ENCODE measurements at regions not wholly inside any gene's neighbourhood (a gene's known extent, or its start where the extent isn't known, plus 50 kb on each side); places are given as distances from the start of the nearest gene placed in this dataset.
A peak's percentile ranks its signal among the peaks of the same experiment; 100 is the strongest.

DNA sequence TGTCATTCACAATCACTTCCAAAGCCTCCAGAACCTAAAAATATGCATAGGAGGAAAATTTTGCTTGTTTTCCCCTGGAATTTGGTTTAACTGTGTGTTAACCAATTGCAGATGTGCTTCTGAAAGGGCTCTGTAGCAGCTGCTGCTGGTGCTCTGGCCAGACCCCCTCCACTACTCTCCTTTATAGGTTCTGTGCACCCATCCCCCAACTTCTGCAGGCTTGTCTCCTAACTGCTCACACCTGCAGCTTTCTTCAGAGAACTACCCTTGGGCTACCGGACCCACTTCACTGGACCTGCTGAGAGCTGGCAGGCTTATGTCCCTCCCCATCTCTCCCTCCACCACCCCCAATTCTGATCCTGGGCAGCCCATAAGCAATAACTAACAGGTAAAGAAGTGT lies 662.1 kb upstream of the DIPK2B start:
- TF ChIP-seq, protein P1, sequence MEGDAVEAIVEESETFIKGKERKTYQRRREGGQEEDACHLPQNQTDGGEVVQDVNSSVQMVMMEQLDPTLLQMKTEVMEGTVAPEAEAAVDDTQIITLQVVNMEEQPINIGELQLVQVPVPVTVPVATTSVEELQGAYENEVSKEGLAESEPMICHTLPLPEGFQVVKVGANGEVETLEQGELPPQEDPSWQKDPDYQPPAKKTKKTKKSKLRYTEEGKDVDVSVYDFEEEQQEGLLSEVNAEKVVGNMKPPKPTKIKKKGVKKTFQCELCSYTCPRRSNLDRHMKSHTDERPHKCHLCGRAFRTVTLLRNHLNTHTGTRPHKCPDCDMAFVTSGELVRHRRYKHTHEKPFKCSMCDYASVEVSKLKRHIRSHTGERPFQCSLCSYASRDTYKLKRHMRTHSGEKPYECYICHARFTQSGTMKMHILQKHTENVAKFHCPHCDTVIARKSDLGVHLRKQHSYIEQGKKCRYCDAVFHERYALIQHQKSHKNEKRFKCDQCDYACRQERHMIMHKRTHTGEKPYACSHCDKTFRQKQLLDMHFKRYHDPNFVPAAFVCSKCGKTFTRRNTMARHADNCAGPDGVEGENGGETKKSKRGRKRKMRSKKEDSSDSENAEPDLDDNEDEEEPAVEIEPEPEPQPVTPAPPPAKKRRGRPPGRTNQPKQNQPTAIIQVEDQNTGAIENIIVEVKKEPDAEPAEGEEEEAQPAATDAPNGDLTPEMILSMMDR (IDR thresholded peaks at IDR 0.05), result no peak
- Mint-ChIP-seq H3K4me1 (ENCODE audit: low read depth) (no peaks in the 10 kb centered on the region), H3K4me3 (no peak overlapping the region), H3K27ac (no peak overlapping the region), H3K36me3 (ENCODE audit: low read depth) (no peaks in the 10 kb centered on the region), H3K27me3 (ENCODE audit: insufficient read depth) (peaks cover 8% of the 10 kb centered on the region), H3K9me3 (no peaks in the 10 kb centered on the region)
- DNase-seq, result no peak

DNA sequence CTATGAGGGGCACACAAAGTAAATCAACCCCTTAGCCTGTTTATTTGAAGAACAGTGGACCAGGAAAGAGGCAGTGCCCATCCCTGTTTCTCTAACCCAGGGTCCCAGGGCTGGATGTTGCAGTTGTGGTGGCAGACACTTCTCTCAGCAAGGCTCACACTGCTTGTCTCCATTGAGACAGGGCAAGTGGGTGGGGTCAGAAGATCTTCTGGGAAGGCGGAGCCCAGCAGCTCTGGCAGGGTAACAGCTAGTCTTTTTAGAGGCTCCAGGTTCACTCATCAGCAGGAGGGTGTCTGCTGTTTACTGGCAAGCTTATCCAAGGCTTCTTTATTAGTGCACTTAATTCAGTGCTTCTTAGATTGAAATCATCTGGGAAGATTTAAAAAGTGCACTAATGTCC lies 659.8 kb upstream of the DIPK2B start:
- no peak for DNase-seq
- Mint-ChIP-seq H3K4me1 (ENCODE audit: low read depth) (no peaks in the 10 kb centered on the region), H3K4me3 (no peak overlapping the region), H3K27ac (no peak overlapping the region), H3K27me3 (ENCODE audit: insufficient read depth) (peaks cover 7% of the 10 kb centered on the region; the same call in 1 of the 2 replicates), H3K36me3 (ENCODE audit: low read depth) (no peaks in the 10 kb centered on the region), H3K9me3 (no peaks in the 10 kb centered on the region)
- TF ChIP-seq, protein P1 (IDR thresholded peaks at IDR 0.05), result no peak

DNA sequence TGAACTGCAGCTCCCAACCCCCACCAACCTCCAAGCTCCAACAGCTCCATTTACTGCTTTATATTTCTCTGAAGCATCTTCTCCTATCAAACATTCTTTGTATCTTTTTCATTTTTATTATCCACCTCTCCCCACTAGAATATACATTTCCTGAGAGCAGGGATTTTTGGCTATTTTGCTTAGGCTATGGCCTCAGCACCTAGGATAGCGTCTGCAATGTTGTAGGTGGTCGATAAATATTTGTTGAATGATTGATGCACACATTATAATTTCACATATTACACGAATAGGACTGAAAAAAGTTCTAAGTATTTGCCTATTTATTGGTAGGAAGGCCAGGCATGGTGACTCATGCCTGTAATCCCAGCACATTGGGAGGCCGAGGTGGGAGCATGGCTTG lies 658.7 kb upstream of the DIPK2B start:
- H3K9me3 Mint-ChIP-seq, result no peaks in the 10 kb centered on the region
- TF ChIP-seq, protein P1 (IDR thresholded peaks at IDR 0.05), result no peak
- 0 out of 2 replicates have a peak, but pooled peaks cover 2% of the 10 kb centered on the region for H3K36me3 Mint-ChIP-seq (ENCODE audit: low read depth)
- peaks cover 4% of the 10 kb centered on the region; the same call in 1 of the 2 replicates for H3K4me1 Mint-ChIP-seq (ENCODE audit: low read depth)
- H3K27ac Mint-ChIP-seq, result no peak overlapping the region
- DNase-seq, result no peak
- H3K4me3 Mint-ChIP-seq, result no peak overlapping the region
- peaks cover 7% of the 10 kb centered on the region; the same call in 1 of the 2 replicates for H3K27me3 Mint-ChIP-seq (ENCODE audit: insufficient read depth)

DNA sequence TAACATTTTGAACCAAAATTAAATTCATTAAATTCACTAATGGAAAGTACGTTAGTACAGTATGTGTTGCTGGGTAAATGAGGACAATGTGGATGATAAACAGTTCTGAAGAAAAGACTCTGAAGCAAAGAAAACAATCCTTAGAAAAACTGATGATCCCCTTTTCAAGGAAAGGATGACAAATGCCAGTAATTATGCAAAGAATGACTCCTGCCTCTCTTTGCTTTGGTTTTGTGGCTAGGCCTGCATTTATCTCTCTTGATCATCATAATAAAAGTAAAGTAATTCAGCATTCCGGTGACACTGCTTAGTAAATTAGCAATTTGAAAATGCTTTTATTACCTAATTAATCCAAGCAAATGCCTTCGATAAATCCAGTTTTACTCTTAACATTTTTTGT lies 652.2 kb upstream of the DIPK2B start:
- H3K27ac Mint-ChIP-seq, result peak overlapping the region; percentile 55
- peak; percentile 55 for DNase-seq
- TF ChIP-seq, protein P1 (IDR thresholded peaks at IDR 0.05), result no peak

DNA sequence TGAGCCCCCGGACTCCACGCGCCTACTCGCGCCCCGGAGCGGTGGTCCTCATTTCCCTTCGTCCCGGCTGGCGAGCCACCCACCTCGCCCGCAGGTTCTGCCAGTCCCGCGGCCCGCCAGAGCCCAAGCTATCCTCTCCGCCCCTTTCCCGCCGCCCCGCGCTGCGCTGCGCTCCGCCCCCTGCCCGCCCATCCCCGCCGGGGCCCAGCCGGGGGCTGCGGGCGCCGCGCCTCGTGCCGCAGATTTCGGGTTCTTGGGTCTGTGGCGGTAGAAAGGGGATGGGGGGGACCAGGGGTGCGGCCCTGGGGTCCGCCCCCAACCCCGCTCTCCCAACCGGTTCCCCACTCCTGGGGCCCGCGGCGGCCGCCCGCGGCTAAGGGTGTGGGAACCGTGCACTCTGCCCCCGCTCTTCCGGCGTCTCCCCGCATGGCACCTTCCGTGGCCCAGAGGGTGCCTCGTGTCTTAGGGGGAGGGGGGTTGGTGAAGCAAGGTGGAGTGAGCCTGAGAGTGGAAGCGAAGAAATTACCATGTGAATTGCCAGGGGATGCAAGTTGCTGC lies 650.8 kb upstream of the DIPK2B start:
- Mint-ChIP-seq H3K27me3 (ENCODE audit: insufficient read depth) (peaks cover 2% of the 10 kb centered on the region; the same call in 1 of the 2 replicates), H3K27ac (peak overlapping the region; percentile 56; the same call in 1 of the 2 replicates), H3K4me3 (peak overlapping the region; percentile 100), H3K4me1 (ENCODE audit: low read depth) (peaks cover 43% of the 10 kb centered on the region), H3K9me3 (no peaks in the 10 kb centered on the region), H3K36me3 (ENCODE audit: low read depth) (peaks cover 30% of the 10 kb centered on the region)
- DNase-seq, result no peak
- TF ChIP-seq, protein P1 (IDR thresholded peaks at IDR 0.05), result no peak

More for the DNA sequence above, 652.2 kb upstream of the DIPK2B start:
- H3K4me3 Mint-ChIP-seq, result peak overlapping the region; percentile 53
- peaks cover 28% of the 10 kb centered on the region for H3K36me3 Mint-ChIP-seq (ENCODE audit: low read depth)
- H3K9me3 Mint-ChIP-seq, result no peaks in the 10 kb centered on the region
- peaks cover 2% of the 10 kb centered on the region; the same call in 1 of the 2 replicates for H3K27me3 Mint-ChIP-seq (ENCODE audit: insufficient read depth)
- peaks cover 41% of the 10 kb centered on the region for H3K4me1 Mint-ChIP-seq (ENCODE audit: low read depth)

Data from HFFc6 (cell line).